GM19035 (cell line): ENCODE measurements at regions not wholly inside any gene's neighbourhood (a gene's known extent, or its start where the extent isn't known, plus 50 kb on each side); places are given as distances from the start of the nearest gene placed in this dataset.
"Not testable (repeated sequence)": the region's sequence is repeated elsewhere in the genome, so short reads cannot be mapped to it uniquely, and the experiment has no call there.

Experiments used
- ATAC-seq: cut with Tn5 transposase; IDR thresholded peaks from one replicate; pipeline ENCODE4 v1.9.1; 2021; ENCODE audit not compliant: unreplicated experiment

DNA sequence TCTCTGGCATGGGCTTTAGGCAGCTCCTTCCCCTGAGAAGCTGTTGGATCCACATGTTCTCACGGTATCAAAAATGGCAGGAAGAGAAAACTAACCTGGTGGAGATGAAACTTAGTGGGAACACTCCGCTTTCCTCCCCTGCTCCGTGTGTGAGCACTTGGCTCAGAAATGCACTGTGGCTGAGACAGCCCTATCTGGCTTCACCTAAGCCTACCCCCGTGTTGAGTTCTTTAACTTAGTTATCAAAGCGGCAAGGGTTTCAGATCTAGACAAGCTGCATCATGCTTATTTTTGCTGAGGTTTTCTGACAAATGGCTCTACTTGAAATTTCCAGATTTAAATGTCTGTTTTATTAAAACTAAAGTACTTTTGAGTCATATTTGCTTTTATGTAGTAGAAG, 221.6 kb upstream of the PLGLB2 start:
- ATAC-seq = not testable (repeated sequence)

DNA sequence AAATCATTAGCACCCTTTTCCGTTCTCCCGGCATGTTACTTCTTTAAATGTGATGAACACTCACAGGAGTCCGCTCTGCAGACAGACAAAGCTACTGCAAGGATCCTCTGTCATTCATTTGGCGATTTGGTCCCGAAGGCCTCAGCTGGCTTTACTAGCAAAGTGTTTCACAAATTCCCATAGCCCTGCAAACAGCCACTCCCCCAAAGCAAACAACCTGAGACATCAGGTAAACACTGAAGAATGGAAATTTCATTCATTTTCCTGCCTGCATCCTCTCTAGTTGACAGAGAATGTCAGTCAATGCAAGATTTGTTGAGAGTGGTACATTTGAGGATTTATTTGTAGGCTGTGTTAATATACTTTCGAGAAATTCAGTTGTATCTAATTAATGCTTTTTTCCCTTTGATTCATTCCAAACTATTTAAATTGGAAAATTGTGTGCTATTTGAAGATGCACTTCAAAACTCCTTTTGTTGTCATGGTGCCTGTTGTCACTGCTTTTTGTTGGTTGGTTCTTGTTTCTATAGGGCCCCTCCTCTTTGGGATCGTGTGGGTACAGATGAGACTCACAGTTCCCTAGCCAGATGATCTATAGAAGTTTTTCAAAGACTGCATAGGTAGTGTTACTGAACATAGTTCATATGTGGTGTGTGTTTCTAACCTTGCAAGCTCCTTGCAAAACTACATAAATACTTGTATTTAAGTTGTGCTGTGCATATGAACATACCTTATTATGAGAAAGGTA, 215.7 kb upstream of the PLGLB2 start:
- not testable (repeated sequence) for ATAC-seq

DNA sequence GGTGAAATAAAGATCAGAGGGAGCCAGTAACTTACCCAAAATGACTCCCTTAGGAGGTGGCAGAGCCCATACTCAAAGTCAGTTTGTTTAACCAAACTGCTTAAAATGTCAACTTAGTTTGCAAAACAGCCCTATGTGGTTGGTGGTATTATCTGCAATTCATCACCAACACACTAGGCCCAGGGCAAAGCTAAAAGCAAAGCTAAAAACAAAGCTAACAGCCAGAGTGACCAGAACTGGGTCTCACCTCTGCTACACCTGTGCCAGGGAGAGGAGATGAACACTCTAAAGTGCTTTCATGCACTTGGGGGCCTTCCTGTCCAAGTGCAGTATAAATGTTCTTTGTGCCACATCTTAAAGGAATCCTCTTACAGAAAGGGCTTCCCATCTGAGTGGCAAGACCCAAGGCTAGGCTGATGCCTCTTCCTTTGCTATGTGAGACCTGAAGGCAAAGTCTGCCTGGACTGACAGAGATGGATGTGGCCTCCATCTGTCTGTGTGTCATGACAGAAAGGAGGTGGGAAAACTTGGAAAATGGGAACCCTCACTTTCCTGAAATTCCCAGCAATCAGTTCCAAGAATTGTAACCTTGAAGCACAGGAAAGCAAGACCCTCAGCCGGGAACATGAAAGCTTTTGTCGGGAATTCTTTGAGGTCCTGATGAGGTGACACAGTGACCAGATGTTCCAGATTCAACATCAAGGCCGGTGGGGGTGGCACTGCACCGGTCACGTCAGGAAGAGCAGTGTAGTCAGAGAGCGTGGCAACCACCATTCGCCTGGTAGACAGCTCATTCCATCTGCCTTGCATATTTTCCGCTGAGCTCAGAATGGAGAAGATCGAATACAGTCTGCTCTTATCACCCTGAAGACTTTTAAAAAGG, 214.3 kb upstream of the PLGLB2 start:
- ATAC-seq = not testable (repeated sequence)

DNA sequence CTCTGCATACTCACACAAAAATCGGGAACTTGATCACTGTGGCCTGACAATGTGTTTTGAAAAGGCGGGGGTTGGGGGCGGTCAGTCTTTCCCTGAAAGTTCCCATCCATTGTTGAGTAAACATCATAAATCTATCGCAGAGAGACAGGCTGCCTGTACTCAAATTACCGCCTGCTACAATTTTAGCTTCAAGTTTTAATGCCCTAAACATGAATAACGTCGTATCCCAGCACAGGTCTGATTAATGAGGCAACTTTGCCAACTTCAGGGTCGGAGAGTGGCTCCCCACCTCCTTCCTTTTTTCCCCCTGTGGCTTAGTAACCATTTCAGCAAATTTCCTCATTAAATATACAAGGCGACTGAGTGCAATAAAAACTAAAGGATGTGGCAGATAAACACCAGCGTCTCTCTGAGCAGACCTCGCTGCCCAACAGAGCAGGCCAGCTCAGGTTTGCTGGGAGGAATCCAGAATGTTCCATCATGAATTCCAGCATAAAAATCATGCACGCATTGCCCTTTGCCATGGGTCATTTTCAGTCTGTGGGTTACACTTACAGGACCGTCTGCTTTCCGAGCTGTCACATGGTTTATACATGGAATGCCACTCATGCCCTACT, 213.5 kb upstream of the PLGLB2 start:
- ATAC-seq = not testable (repeated sequence)

DNA sequence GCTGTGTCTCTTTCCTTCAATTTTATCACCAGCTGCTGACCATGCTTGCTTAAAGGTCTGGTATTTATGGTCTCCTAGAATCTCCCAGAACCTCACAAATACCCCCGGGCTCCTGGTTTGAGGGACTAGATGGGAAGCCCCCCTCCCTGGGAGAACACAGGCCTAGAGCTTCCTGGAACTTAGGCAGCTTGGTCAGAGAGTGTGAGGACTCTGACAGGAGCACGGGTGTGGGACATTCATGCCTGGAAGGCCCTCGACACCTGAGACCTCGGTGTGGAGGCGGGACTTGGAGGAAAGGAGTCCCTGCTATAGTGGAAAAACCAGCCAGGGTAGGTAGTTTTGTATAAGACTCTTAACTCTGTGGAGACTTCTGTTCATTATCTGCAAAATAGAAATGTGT, 211.5 kb upstream of the PLGLB2 start:
- ATAC-seq = not testable (repeated sequence)

DNA sequence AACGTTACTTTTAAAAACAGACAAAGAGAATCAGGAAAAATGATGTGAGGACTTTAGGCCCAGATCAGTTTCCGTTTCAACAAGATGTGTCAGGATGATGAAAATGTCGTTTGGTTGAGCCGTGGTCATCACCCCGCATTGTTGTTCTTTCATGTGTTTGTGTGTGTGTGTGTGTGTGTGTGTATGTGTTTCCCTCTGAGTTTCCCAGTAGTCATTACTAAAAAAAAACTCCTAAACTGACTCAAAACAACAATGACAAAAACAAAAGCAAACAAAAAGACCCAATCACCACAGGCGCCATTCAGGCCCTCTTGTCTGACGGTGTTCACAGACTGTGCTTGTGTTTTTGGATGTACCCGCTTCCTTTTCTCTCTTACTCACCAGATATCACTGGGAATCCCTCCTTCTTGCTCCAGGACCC, 210.6 kb upstream of the PLGLB2 start:
- not testable (repeated sequence) for ATAC-seq

DNA sequence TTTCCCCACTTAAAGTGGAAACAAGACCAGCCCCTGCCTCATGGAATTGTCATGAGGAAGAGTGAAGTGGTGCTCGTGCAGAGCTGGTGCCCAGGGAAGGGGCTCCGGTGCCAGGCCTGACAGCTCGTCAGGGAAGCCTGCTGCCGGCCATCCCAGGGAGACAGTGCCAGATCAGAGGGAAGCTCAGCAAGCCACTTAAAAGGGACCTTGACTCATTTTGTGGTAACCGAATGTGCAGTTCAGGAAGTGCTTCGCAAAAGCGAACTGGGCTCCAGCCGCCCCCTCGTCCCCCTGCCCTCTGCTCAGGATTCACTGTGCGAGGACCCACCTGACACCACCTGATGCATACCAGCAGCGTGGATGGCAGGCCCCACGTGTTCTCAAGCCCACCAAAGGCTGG, 209.6 kb upstream of the PLGLB2 start:
- ATAC-seq = not testable (repeated sequence)

DNA sequence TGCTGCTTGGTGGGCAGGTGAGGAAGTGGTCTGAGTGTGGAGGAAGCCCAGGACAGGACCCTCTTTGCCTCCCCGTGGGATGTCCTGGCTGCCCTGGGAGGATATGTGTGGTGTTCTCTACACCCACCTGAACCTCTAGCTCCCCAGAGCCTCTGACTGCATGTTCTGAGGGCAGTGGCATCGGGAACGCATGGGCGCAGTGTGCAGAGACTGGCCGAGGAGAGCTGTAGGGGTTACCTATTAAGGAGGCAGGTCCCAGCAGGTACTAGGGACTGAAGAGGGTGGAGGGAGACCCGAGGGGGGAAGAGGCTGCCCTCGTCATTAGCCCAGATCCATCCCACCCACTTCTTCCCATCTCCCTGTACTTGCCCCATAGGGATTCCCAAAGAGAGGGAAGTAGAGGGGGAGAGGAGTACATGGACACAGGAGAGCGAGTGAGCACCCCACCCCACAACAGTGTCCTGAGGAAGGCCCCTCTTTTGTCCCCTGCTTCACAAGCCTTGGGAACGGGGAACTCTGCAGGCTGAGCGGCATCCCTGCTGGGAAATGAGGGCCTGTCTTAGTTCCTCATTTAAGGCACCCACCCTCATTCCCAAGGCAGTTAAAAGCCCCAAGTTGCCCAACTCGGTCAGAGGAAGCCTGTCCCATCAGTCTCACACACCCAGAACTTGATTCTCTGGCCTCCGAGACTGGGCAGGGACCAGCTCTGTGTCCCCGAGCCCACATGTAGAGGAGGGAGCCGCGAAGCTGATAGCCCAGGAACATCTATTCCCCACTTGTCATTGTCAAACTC, 208.5 kb upstream of the PLGLB2 start:
- ATAC-seq = not testable (repeated sequence)

DNA sequence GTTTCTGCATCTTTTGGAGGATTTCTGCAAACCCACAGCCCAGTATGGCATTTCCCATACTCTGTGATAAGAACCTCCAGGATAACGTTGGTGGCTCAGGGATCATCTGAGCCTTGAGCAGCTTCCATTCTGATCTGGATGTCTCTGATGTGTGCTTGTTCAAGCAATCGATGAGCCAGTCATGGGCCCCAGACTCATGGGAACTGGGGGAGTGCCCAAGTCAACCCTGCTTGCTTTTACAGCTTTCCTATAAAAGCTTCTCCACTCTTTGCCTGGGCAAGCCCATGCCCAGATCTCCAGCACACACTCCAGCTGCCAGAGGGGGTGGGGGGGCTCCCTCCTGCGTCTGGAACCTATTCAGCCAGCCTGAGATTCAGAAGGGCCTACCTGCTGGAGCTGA, 207.6 kb upstream of the PLGLB2 start:
- not testable (repeated sequence) for ATAC-seq

DNA sequence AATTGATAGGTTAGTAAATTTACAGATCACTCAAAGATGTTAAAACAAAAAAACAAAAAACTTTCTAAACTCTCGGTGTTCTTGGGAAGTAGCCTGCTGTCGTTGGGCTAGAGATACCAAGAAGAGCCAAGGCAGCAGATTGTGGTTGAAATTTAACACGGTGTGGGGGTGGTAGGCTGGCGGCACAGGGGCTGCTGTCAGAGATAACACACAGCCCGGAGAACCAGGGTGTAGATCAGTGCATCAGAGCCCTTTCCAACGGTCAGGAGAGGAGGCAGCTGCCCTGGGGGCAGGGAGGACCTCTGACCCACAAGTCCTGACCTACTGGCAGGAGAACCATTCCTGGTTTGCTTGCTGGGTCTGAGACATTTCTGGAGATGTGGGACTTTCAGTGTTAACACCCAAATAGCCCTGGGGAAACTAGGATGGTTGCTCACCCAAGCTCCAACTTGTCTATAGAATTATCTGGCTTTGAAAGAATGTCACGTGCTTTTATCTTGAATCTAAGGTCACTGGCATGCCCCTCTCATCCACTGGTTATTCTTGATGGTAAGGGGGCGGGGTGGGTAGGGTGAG, 205.2 kb upstream of the PLGLB2 start:
- ATAC-seq = not testable (repeated sequence)

DNA sequence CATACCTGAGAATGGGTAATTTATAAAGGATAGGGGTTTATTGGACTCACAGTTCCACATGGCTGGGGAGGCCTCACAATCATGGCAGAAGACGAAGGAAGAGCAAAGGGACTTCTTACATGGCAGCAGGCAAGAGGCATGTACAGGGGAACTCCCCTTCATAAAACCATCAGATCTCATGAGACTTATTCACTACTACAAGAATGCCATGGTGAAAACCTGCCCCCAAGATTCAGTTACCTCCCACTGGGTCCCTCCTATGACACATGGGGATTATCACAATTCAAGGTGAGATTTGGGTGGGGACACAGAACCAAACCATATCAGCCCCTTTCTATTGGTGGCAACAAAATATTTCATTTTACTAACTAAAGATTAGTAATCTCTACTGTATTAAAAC, 204.1 kb upstream of the PLGLB2 start:
- ATAC-seq = not testable (repeated sequence)

DNA sequence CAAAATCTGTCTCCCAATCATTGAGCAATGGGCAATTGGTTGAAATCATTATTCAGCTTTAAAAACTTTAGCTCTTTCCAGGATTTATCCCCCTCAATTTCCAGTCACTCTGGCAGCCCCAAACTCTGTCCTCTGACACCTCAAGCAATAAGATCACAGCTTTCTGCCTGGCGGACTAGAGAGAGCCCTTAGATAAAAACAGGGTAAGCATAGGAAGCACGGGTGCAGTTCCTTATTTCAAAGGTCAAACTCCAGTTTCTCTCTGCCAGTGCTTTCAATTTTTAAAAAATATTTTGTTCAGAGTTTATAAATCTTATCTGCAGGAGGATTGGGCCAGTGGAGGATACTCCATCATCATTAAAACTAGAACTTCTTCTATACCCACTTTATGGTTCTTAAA, 200.8 kb upstream of the PLGLB2 start:
- not testable (repeated sequence) for ATAC-seq

DNA sequence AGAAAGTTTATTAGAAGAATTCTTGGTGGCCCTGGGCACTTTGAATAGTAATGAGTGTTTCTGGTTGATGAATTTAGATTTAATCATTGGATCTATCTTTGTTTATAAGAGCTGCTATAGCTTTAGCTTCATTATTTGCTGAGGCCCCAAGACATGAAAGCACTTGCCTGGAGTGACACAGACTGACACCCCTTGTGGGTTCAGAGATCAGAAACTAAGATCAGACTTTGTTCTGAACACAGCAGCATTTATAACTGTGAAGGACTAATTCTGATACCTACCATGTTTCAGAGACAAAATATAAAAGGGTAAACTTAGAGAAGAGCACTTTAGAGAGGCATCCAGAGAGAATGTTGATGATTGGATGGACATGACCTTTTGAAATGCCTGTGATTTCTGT, 199.9 kb upstream of the PLGLB2 start:
- not testable (repeated sequence) for ATAC-seq

DNA sequence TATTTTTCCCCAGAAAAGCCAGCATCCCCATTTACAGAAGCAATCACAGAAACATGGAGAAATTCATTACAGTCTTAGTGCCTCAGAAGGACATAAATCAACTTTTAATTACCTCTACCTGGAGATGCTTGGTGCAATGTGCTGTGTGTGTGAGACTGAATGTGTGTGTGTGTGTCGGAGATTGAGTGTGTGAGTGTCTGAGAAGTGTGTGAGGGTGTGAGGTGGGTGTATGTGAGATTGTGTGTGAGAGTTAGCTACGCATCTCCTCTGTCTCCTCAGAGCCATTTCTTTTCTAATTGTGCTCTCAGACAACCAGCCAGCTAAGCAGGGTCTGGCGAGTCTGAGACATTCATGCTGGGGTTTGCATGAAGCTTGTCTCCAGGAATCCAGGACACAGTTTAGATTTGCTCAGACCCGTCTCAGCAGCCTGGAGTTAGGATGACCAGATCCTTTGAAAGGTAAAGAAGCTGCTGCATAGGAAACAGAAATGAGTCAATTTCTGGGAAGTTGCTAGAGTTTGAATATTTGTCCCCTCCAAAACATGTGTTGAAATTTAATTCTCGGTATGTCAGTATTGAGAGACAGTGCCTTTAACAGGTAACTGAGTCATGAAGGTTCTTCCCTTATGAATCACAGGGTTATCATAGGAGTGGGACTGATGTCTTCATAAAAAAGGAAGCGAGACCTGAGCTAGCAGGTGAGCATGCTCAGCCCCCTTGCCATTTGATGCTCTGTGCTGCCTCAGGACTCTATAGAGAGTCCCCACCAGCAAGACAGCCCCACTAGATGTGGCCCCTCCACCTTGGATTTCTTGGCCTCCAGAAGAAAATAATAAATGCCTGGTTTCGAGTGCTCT, 199.0 kb upstream of the PLGLB2 start:
- ATAC-seq = not testable (repeated sequence)

DNA sequence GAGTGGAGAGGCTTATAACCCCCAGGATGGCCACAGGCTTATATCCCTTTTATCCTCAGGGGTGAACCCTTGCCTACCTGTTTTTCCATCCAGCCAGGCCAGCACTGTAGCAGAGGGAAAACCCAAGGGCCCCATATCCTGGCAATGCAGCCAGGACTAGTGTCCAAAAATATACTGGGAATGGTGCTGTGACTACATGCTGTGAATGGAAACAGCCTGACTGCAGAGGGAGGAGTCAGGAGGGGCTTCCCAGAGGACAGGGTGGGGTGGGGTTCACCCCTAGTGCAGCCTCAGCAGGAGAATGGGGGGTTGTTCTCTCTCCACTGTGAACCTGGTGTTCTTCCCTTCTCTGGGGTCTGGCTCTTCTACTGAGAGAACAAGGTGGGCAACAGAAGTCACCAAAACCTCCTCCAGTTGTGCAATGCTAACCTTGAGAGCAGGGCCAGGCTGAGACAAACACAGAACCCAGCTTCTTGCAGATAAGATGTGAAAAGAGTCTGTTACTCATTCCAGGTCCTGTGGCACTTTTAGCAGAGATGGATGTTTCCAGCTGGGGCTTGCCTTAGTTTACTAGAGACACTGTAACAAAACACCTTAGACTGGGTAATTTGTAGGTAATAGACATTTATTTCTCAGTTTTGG, 198.2 kb upstream of the PLGLB2 start:
- ATAC-seq = not testable (repeated sequence)

DNA sequence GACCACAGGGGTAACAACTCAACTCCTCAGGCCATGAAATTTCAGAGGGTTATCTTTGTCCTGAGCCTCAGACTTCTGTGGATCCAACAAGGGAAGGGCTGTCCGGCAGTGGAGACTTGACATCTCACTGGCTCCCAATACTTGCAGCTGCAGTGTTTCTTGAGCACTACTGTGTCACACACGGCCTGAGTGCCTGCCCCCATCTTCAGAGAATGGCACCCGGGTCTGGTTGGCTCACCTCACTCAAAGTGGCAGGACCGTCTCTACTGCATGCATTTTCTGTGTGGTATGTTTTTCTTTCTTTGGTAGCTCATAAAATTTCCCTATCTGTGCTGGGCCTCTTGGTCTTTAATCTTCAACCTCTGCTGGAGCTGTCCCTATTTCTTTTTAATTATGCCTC, 193.2 kb upstream of the PLGLB2 start:
- ATAC-seq = not testable (repeated sequence)

DNA sequence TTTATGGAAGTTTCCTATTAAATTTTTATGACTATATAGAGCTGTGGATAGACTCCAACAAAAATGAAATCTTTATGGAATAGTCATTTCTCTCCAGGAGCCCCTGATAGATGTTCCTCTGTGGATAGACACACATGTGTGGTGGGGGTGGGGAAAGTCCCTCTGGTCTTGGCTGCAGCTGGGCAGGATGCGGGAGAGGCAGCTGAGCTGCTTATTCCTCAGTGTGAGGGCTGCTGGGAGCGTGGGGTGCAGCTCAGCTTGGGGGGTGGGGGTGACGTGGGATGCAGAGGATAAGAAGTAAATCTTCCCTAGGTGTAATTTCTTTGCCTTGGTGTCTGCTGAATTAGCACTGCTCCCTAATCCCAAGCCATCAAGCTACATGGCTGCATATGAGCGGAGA, 192.8 kb upstream of the PLGLB2 start:
- not testable (repeated sequence) for ATAC-seq

DNA sequence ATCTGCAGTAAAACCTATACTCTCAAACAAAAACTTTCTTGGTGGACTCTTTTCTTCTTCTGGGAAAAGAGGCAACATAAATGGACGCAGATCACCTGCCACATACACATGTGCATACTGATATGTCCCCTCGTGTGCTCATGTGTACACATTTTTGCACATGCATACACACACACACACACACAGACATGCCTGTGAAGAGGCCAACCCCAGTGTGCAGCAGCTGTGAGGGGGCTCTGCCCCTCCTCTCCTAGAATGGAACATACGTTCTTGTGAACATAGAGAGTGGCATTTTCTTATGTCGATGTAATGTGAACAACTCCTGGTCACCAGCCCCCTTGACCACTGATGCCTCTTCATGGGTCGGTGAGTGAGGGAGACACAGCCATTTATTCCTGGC, 188.9 kb upstream of the PLGLB2 start:
- not testable (repeated sequence) for ATAC-seq

DNA sequence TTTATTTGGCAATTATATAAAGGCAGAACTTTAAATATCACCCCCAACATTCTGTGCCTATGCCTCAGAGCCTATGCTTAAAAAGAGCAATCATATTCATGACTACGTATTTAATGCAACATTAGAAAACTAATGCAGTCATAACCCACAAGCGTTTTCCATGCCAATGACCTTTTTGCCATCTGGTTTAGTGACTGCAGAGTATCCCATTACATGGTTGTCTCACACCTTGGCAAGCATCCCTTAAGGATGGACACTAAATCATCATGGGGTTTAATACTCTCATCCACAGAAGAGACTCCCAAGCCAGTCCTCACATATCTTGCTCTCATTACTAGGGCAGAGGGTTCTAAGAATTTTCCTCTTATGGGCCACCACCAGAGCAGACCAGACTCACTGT, 188.2 kb upstream of the PLGLB2 start:
- not testable (repeated sequence) for ATAC-seq
